Astrocyte of the spinal cord (primary cell): ENCODE measurements at regions not wholly inside any gene's neighbourhood (a gene's known extent, or its start where the extent isn't known, plus 50 kb on each side); places are given as distances from the start of the nearest gene placed in this dataset.

Experiments used
- DNase-seq: peaks from one replicate; pipeline ENCODE4 v3.0.0; 2011; ENCODE audit warnings: low read depth, low spot score
- H3K4me3 ChIP-seq: 2 replicates; pipeline ENCODE4 v1.5.1; 2011; ENCODE audit warnings: low read depth, mild to moderate bottlenecking, low read length, moderate library complexity
- in situ Hi-C: cut with HindIII; loops from 2 replicates; pipeline ENCODE4 v1.10.0; 2017; ENCODE audit warnings: low sequenced_read_pairs
- TF ChIP-seq, protein P1 (sequence below): IDR thresholded peaks from 2 replicates; pipeline ENCODE4 v1.5.1; 2012; ENCODE audit warnings: low read depth, mild to moderate bottlenecking, low read length, inconsistent platforms

DNA sequence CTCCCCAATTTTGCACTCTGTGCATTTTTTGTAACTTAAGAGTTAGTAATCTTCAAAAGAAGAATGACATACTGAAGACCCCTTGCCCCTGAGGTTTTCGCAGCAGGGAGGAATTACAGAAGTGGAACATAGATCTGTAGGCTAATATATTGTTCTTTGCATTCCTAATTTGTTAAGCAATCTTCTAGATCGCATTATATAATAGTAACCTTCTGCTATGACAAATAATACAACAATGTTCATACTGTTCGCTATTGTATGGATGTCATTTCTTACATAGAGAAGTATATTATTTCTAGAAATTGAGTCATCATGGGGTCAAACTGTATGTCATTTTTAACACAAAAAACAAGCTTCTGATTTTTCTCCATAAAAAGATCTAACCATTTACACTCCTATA, 95.8 kb upstream of the TGFBR2 start:
- TF ChIP-seq, protein P1, sequence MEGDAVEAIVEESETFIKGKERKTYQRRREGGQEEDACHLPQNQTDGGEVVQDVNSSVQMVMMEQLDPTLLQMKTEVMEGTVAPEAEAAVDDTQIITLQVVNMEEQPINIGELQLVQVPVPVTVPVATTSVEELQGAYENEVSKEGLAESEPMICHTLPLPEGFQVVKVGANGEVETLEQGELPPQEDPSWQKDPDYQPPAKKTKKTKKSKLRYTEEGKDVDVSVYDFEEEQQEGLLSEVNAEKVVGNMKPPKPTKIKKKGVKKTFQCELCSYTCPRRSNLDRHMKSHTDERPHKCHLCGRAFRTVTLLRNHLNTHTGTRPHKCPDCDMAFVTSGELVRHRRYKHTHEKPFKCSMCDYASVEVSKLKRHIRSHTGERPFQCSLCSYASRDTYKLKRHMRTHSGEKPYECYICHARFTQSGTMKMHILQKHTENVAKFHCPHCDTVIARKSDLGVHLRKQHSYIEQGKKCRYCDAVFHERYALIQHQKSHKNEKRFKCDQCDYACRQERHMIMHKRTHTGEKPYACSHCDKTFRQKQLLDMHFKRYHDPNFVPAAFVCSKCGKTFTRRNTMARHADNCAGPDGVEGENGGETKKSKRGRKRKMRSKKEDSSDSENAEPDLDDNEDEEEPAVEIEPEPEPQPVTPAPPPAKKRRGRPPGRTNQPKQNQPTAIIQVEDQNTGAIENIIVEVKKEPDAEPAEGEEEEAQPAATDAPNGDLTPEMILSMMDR: no peak
- in situ Hi-C loops: no loop called here

DNA sequence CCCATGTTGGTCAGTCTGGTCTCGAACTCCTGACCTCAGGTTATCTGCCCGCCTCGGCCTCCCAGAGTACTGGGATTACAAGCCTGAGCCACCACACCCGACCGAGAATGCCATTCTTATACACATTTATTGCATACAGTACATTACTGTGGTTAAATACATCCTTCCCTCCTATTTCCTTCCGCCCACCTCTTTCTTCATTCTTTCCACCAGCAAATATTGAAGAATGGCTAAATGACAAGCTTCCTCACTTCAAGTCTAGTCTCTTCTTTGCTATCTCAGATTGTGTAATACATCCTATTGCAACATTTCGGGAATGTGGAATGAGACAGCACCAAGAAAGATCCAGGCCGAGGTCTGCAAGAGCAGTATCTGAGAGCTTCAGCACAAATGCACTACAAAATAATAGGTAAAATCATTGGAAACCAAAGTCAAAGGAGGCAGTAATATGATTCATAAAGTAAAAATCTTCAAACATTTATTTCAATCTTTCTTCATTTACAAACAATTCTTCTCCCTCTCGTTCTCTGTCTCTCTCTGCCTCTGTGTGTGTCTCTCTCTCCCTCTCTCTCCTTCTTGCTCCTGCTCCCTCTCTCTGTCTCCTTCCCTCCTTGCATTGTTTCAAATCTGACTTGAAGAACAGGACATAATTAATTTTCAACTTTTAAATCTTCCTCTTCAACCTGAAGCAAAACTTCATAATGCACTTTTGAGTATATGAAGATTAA, 94.7 kb upstream of the TGFBR2 start:
- DNase-seq: peak; percentile 92
- in situ Hi-C loops: no loop called here
- H3K4me3 ChIP-seq: no peak overlapping the region
- TF ChIP-seq, protein P1: no peak

More for the DNA sequence above, 95.8 kb upstream of the TGFBR2 start:
- peak; percentile 86 for DNase-seq
- no peak overlapping the region for H3K4me3 ChIP-seq

DNA sequence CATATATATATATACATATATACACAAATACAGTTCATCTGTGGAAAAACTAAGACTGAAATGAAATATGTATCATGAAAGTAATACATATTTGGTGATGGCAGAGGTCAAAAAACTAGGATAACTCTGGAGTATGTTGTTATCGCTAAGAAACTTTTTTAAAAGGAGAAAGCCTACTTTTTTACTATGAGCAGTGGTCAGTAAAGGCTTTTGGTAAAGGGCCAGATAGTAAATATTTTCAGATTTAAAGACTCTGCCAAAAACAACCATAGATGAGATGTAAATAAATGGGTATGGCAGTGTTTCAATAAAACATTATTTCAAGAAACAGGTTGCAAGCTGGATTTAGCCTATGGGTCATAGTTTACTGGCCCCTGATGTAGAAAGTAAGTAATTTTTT, 93.8 kb upstream of the TGFBR2 start:
- H3K4me3 ChIP-seq: no peak overlapping the region
- in situ Hi-C loops: no loop called here
- TF ChIP-seq, protein P1: no peak
- DNase-seq: no peak

DNA sequence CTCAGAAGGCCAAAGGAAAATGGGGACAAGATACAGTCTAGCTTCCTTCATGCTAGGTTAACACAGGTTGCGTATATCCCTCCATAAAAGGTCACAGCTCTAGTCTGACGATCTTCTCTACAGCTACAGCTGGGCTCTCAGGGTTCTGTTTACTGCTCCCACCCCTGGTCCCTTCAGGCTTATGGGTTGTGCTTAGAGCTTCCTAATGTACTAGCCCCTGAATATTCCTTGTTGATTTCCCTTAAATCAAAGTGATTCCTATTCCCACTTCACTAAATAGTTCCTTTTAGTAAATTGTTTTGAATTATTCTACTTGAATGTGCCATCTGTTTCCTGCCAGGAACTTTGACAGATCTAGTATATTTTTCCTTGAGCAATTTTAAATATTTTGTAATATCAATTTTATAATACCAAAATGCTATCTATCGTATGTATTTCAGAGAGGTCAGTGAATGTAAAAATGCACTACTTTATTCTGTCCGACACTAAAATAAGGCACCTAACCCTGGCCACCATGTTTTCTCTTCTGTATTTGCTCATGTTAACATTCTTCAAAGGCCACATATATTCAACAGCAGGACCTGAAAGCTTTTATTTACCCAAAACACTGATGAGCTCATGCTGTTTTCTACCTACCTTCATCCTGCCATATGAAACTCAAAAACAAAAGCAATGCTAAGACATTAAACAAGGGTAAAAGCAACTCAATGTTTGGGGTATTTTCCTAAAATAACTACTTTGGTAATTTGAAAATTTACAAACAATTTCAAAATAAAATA, 92.8 kb upstream of the TGFBR2 start:
- H3K4me3 ChIP-seq: no peak overlapping the region
- TF ChIP-seq, protein P1: no peak
- DNase-seq: no peak
- in situ Hi-C loops: no loop called here

DNA sequence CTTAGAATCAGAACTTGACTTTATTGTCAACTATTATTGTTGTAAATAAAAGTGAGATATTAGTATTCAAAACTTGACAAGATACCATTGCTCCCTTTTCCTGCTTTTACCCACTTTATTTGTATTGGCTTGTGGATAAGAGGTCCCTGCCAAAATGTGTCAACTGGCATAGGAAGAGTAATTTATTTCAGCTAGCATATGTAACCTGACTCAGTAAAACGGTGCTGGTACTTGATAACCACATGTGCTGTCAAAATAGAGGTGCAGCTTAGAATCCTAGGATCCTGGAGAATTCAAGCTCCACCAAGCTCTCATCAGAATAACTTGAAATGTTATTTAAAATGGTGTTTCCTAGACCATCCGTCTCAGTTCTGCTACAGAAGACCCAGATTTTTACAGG, 90.2 kb upstream of the TGFBR2 start:
- in situ Hi-C loops: no loop called here
- DNase-seq: peak; percentile 48
- no peak overlapping the region for H3K4me3 ChIP-seq
- TF ChIP-seq, protein P1: no peak

DNA sequence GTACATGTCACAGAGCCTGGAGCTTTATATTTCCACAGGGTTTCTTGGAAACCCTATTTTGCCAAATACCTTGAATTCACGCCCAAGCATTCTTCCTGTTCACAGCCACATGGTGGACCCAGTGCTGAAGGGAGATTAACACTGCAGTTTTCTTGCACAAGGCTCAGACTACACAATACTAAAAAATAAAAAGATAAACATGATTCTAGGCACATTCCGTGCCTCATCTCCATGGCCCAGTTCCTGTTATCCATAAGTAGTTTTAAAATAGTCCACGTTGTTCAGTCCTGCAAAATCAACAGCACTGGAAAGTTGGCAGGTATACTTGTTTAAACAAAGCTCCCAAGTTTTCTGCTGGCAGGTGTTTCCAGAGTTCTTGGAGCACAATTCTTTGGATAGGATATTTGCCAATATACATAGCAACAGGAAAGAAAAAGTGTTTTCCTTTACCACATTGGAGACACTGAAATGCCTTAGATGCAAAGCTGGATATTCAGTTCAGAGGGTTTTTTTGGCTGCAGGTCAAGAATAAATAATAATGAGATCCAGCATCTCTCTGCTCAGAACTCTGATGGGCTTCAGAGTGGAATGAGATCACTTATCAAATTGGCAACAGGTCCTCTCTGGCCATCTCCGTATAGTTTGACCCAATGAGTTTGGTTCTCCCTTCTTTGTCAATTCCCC, 88.1 kb upstream of the TGFBR2 start:
- TF ChIP-seq, protein P1: no peak
- in situ Hi-C loops: no loop called here
- no peak overlapping the region for H3K4me3 ChIP-seq
- peak; percentile 93 for DNase-seq
